SK-N-SH treated with all-trans-retinoic acid at 6 μM for 48 hours (cell line): ENCODE measurements at regions not wholly inside any gene's neighbourhood (a gene's known extent, or its start where the extent isn't known, plus 50 kb on each side); places are given as distances from the start of the nearest gene placed in this dataset.

Experiments used
- ARNTL ChIP-seq: fragments of 450-650 bp; formaldehyde crosslinking; IDR thresholded peaks from 2 replicates; pipeline ENCODE4 v1.5.0; 2020; ENCODE audit warnings: low read depth, mild to moderate bottlenecking, moderate library complexity, borderline replicate concordance
- BACH2 ChIP-seq: fragments of 250-450 bp; sonication (Bioruptor Pico); IDR thresholded peaks from 2 replicates; pipeline ENCODE4 v1.9.0; 2021; ENCODE audit warnings: mild to moderate bottlenecking, borderline replicate concordance
- ISL1 ChIP-seq: fragments of 250-450 bp; sonication (Bioruptor Pico); IDR thresholded peaks from 2 replicates; pipeline ENCODE4 v2.1.2; 2022; ENCODE audit warnings: mild to moderate bottlenecking, moderate library complexity
- TCF4 ChIP-seq: fragments of 250-450 bp; sonication (Bioruptor Pico); IDR thresholded peaks from 2 replicates; pipeline ENCODE4 v1.8.0; 2021; ENCODE audit warnings: mild to moderate bottlenecking, moderate library complexity, borderline replicate concordance
- ZC3H10 ChIP-seq: fragments of 250-450 bp; sonication (Bioruptor Pico); IDR thresholded peaks from 2 replicates; pipeline ENCODE4 v1.5.1; 2021; ENCODE audit warnings: mild to moderate bottlenecking, moderate library complexity
- ZNF8 ChIP-seq: fragments of 450-650 bp; formaldehyde crosslinking; IDR thresholded peaks from 2 replicates; pipeline ENCODE4 v1.5.0; 2020; ENCODE audit warnings: mild to moderate bottlenecking, moderate library complexity
- TF ChIP-seq, protein P1 (sequence below): fragments of 250-450 bp; sonication (Bioruptor Pico); IDR thresholded peaks from 2 replicates; pipeline ENCODE4 v1.8.0; 2021; ENCODE audit warnings: low read depth, mild to moderate bottlenecking, moderate library complexity, borderline replicate concordance

DNA sequence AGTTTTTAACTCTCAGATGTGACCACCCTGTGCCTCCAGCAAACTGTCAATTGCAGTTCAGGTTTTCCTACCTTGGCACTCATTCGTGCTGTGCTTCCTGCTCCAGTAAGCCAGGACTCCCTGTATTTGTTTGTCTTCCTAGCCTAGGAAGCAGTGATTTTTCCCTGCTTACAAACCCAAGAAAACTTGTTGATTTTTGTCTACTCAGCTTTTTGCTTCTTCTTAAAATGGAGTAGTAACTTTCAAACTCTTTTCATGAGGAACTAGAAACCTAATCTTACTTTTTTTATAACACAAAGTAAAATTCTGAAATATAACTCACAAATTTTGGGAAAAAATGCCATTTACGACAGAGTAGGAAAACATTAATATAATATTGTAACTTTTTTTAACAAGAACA, 150.6 kb upstream of the TMEFF2 start:
- no peak for TF ChIP-seq ZC3H10 (CRISPR knock-in tag)
- TF ChIP-seq, protein P1, sequence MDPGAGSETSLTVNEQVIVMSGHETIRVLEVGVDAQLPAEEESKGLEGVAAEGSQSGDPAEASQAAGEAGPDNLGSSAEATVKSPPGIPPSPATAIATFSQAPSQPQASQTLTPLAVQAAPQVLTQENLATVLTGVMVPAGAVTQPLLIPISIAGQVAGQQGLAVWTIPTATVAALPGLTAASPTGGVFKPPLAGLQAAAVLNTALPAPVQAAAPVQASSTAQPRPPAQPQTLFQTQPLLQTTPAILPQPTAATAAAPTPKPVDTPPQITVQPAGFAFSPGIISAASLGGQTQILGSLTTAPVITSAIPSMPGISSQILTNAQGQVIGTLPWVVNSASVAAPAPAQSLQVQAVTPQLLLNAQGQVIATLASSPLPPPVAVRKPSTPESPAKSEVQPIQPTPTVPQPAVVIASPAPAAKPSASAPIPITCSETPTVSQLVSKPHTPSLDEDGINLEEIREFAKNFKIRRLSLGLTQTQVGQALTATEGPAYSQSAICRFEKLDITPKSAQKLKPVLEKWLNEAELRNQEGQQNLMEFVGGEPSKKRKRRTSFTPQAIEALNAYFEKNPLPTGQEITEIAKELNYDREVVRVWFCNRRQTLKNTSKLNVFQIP (CRISPR knock-in tag) = no peak
- TF ChIP-seq ISL1 (CRISPR knock-in tag) = no peak
- TF ChIP-seq BACH2 (CRISPR knock-in tag) = no peak
- TF ChIP-seq ZNF8 (CRISPR knock-in tag) = no peak
- no peak for TF ChIP-seq TCF4 (CRISPR knock-in tag)
- TF ChIP-seq ARNTL (CRISPR knock-in tag) = no peak
